ENCODE measurements at regions not wholly inside any gene's neighbourhood (a gene's known extent, or its start where the extent isn't known, plus 50 kb on each side); places are given as distances from the start of the nearest gene placed in this dataset.
A peak's percentile ranks its signal among the peaks of the same experiment; 100 is the strongest.

DNA sequence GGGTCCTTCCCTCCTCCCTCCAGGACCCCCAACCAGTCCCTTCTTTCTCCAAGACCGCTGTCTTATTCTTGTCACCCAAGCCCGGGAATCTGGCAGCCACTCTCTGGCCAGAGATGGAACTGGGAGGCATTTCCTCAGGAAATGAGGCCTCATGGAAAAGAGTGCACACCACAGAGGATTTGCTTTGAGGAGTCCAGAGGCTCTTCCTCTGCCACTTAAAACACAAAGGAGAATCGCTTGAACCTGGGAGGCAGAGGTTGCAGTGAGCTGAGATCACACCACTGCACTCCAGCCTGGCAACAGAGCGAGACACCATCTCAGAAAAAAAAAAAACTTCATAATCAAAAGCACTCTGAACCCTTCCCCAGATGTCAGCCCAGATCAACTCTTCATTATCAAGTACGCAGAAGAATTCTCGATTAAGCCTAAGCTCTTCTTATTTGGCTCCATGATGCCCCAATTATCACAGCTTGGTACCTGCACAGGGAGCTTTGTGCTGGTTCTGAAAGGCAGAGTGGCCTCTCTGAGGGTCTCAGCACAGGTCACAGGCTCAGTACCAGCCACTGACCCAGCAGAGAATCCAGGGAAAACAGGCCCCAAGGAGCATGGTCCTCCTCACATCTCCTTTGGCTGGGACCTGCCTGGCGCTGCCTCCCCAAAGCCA is 82.9 kb upstream of the MAFB start:
- H3K27me3 ChIP-seq = no peaks in the 10 kb centered on the region
- 63 to 71% (median 67%) methylated on average over 7 of the region's 7 CpGs for WGBS, 4 donors
- H3K4me3 ChIP-seq = no peak overlapping the region
- H3K4me1 ChIP-seq = peaks cover 0 to 49% (median 3%) of the 10 kb centered on the region in 12 donors
- DNase-seq (no peak), ATAC-seq (peak in 1 of 4 donors; percentile 55)
- H3K36me3 ChIP-seq = no peaks in the 10 kb centered on the region
- H3K27ac ChIP-seq = no peak overlapping the region
- intact Hi-C loops (cut with DNase I) = no loop called here
- no peak for TF ChIP-seq POLR2A (IDR thresholded peaks at IDR 0.05)
- TF ChIP-seq, protein P1, sequence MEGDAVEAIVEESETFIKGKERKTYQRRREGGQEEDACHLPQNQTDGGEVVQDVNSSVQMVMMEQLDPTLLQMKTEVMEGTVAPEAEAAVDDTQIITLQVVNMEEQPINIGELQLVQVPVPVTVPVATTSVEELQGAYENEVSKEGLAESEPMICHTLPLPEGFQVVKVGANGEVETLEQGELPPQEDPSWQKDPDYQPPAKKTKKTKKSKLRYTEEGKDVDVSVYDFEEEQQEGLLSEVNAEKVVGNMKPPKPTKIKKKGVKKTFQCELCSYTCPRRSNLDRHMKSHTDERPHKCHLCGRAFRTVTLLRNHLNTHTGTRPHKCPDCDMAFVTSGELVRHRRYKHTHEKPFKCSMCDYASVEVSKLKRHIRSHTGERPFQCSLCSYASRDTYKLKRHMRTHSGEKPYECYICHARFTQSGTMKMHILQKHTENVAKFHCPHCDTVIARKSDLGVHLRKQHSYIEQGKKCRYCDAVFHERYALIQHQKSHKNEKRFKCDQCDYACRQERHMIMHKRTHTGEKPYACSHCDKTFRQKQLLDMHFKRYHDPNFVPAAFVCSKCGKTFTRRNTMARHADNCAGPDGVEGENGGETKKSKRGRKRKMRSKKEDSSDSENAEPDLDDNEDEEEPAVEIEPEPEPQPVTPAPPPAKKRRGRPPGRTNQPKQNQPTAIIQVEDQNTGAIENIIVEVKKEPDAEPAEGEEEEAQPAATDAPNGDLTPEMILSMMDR (IDR thresholded peaks at IDR 0.05) = no peak
- H3K9me3 ChIP-seq = no peaks in the 10 kb centered on the region

DNA sequence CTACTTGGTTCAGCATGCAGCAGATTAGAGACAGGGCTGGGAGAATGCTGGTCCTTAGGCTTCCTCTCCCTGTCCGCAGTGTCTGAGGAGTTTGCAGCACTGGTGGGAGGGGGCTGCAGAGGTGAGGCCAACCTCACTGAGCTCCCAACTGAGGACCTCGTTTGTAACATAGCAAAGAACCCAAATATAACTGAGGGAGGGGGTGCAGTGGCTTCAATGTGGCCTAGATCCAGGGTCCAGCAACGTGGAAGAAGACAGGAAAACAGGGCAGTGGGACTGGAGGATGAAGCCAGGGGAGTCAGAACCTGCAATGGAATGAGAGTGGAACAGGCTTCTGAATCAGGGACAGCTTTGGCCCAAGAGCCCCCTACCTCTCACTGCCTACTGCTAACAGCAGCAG is 84.3 kb upstream of the MAFB start:
- DNase-seq (no peak), ATAC-seq (no peak)
- TF ChIP-seq, protein P1 (IDR thresholded peaks at IDR 0.05) = no peak
- TF ChIP-seq POLR2A (IDR thresholded peaks at IDR 0.05) = no peak
- Histone ChIP-seq H3K9me3 (no peaks in the 10 kb centered on the region), H3K27ac (no peak overlapping the region), H3K27me3 (peaks cover 0 to 5% (median 0%) of the 10 kb centered on the region in 9 donors), H3K4me1 (peaks cover 0 to 61% (median 3%) of the 10 kb centered on the region in 12 donors), H3K4me3 (no peak overlapping the region), H3K36me3 (no peaks in the 10 kb centered on the region)
- intact Hi-C loops (cut with DNase I) = no loop called here
- WGBS, 4 donors = 65 to 81% (median 69%) methylated on average over 3 of the region's 3 CpGs

DNA sequence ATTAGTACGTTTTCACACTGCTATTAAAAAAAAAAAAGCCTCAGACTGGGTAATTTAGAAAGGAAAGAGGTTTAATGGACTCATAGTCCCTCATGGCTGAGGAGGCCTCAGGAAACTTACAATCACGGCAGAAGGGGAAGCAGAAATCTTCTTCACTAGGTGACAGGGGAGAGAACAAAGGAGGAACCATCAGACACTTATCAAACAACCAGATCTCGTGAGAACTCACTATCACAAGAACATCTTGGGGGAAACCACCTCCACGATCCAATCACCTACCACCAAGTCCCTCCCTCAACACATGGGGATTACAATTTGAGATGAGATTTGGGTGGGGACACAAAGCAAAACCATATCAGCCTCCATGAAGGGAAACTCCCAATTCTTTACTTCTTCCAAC is 85.2 kb upstream of the MAFB start:
- peaks cover 0 to 70% (median 3%) of the 10 kb centered on the region in 12 donors for H3K4me1 ChIP-seq
- intact Hi-C loops (cut with DNase I) = no loop called here
- 52 to 69% (median 61%) methylated on average over 4 of the region's 4 CpGs for WGBS, 4 donors
- H3K4me3 ChIP-seq = no peak overlapping the region
- H3K27ac ChIP-seq = no peak overlapping the region
- H3K36me3 ChIP-seq = no peaks in the 10 kb centered on the region
- no peaks in the 10 kb centered on the region for H3K9me3 ChIP-seq
- ATAC-seq (no peak), DNase-seq (no peak)
- TF ChIP-seq, protein P1 (IDR thresholded peaks at IDR 0.05) = no peak
- no peak for TF ChIP-seq POLR2A (IDR thresholded peaks at IDR 0.05)
- peaks cover 0 to 9% (median 0%) of the 10 kb centered on the region in 9 donors for H3K27me3 ChIP-seq

DNA sequence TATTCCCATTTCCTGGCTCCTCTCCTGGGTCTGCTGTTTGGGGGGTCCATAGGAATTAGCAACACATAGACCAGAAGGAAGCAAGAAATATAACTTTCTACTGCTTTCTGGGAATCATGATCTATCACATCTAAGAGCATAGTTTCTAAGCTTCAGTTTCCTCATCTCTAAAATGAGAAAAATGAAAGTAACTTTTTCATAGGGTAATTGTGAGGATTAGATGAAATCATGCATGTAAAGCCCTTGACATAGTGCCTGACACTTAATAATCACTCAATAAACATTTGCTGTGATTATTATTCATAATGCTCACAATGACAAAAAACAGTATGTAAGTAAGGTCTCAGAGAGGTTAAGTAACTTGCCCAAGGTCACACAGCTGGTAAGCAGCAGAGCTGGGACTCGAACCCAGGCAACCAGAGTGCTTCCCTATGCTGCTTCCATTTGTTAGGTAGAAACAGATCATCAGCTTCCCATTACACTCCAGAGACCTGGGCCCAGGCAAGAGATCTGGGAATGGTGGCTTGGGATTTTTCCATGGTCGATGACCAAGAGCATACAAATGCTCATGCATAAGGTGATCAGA is 86.6 kb upstream of the MAFB start:
- ATAC-seq (no peak), DNase-seq (no peak)
- Histone ChIP-seq H3K36me3 (no peaks in the 10 kb centered on the region), H3K27ac (no peak overlapping the region), H3K9me3 (no peaks in the 10 kb centered on the region), H3K4me1 (peaks cover 0 to 67% (median 1%) of the 10 kb centered on the region in 12 donors), H3K27me3 (peaks cover 0 to 9% (median 0%) of the 10 kb centered on the region in 9 donors), H3K4me3 (no peak overlapping the region)
- intact Hi-C loops (cut with DNase I) = no loop called here
- WGBS, 4 donors = 70 to 91% (median 77%) methylated on average over 2 of the region's 2 CpGs
- TF ChIP-seq POLR2A (IDR thresholded peaks at IDR 0.05) = no peak
- TF ChIP-seq, protein P1 (IDR thresholded peaks at IDR 0.05) = no peak
